Keratinocyte (primary cell): ENCODE measurements at regions not wholly inside any gene's neighbourhood (a gene's known extent, or its start where the extent isn't known, plus 50 kb on each side); places are given as distances from the start of the nearest gene placed in this dataset.
A peak's percentile ranks its signal among the peaks of the same experiment; 100 is the strongest.

ENCODE experiments used
- EZH2 ChIP-seq: IDR thresholded peaks from one replicate; pipeline ENCODE4 v1.6.1; 2012; ENCODE audit warnings: inconsistent platforms, mild to moderate bottlenecking, low read length, moderate library complexity
- TF ChIP-seq, protein P1 (sequence below), 3 experiments: IDR thresholded peaks in 1 of 3; conservative IDR thresholded peaks in 1 of 3; optimal IDR thresholded peaks in 1 of 3; 2 replicates in 2 of 3; 3 replicates in 1 of 3; pipeline versions ENCODE3 to v1.5.1; 2011; ENCODE audit warnings: low read length in 3 of 3, mild to moderate bottlenecking in 3 of 3, moderate library complexity in 2 of 3, control low read depth in 1 of 3, inconsistent platforms in 1 of 3; ENCODE audit not compliant: insufficient read depth in 2 of 3; ENCODE audit errors: extremely low read depth in 1 of 3

DNA sequence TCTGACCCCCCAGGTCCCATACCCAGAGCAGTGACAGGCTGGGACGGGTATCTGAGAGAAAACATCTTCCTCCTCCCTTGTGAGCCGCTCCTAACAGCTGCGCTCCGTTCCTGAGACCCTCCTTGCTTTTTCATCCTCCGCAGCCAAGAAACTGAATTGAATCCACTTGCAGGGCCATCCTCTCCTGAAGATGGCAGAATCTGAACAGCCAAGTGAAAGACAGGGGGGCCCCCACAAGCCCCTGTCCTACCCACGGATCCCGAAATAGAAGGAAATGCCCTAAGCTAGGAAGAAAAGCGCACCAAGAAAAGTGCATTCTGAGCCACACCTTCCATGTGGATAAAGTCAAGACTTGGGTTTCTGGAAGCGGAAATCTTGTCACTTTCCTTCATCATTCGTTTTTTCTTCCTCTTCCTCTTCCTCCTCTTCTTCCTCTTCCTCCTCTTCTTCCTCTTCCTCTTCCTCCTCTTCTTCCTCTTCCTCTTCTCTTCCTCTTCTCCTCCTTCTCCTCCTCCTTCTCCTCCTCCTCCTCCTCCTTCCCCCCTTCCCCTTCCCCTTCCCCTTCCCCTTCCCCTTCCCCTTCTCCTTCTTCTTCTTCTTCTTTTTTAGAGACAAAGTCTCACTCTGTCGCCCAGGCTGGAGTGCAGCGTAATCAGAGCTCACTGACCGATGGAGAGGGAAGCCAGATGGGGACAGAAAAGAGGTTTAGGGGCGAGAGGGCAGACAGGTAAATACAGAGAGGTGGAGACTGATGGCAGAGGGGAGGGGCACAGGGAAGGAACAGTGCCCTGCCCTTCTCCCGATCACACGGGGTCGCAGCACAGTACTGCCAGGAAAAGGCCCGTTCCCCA lies 86.0 kb upstream of the WWC2 start:
- TF ChIP-seq, protein P1, sequence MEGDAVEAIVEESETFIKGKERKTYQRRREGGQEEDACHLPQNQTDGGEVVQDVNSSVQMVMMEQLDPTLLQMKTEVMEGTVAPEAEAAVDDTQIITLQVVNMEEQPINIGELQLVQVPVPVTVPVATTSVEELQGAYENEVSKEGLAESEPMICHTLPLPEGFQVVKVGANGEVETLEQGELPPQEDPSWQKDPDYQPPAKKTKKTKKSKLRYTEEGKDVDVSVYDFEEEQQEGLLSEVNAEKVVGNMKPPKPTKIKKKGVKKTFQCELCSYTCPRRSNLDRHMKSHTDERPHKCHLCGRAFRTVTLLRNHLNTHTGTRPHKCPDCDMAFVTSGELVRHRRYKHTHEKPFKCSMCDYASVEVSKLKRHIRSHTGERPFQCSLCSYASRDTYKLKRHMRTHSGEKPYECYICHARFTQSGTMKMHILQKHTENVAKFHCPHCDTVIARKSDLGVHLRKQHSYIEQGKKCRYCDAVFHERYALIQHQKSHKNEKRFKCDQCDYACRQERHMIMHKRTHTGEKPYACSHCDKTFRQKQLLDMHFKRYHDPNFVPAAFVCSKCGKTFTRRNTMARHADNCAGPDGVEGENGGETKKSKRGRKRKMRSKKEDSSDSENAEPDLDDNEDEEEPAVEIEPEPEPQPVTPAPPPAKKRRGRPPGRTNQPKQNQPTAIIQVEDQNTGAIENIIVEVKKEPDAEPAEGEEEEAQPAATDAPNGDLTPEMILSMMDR (optimal IDR thresholded peaks at IDR 0.05 in 1 of 3, IDR thresholded peaks at IDR 0.05 in 1 of 3, conservative IDR thresholded peaks at IDR 0.05 in 1 of 3; ENCODE audit: extremely low read depth in 1 of 3, insufficient read depth in 2 of 3, low read length in 3 of 3): peak in 1 of 3 experiments; percentile 6
- TF ChIP-seq EZH2: no peak
